SK-N-SH (cell line): ENCODE measurements at regions not wholly inside any gene's neighbourhood (a gene's known extent, or its start where the extent isn't known, plus 50 kb on each side); places are given as distances from the start of the nearest gene placed in this dataset.

ENCODE experiments used
- CTCF ChIA-PET: fragments of 300-600, 350-600 bp; formaldehyde crosslinking; extraction: SDS; loops from one replicate; lab custom pipeline; 2021; lab: Yijun Ruan, JAX
- POLR2A ChIA-PET: fragments of 350-600 bp; sonication (Branson Sonifier 250); formaldehyde crosslinking; extraction: SDS; loops from one replicate; lab custom pipeline; 2020; ENCODE audit warnings: antibody characterized with exemption, inconsistent platforms; lab: Yijun Ruan, JAX
- DNase-seq: peaks from one replicate; pipeline ENCODE4 v3.0.0; 2012
- H2AFZ ChIP-seq: fragments of 200-600 bp; sonication (generic); 2 replicates; pipeline ENCODE4 v1.8.1; 2016; ENCODE audit warnings: antibody characterized with exemption, mild to moderate bottlenecking, low read depth
- H3F3A ChIP-seq: fragments of 200-600 bp; sonication (generic); replicated peaks from 2 replicates; pipeline ENCODE3; 2016; ENCODE audit warnings: antibody characterized with exemption, mild to moderate bottlenecking; ENCODE audit not compliant: insufficient read depth
- H3K27ac ChIP-seq, 2 experiments: fragments of 200-500 bp in 1 of 2; fragments of 200-600 bp in 1 of 2; sonication (Bioruptor generic) in 1 of 2; sonication (generic), shearing (Covaris generic) in 1 of 2; 2 replicates each; pipeline versions ENCODE4 v1.5.1 to v1.6.1; 2014 to 2016; ENCODE audit warnings: low read depth in 2 of 2, inconsistent platforms in 1 of 2, low read length in 1 of 2, mild to moderate bottlenecking in 1 of 2, mixed read lengths in 1 of 2
- H3K27me3 ChIP-seq: fragments of 200-600 bp; sonication (generic), shearing (Covaris generic); 2 replicates; pipeline ENCODE4 v1.6.1; 2016; ENCODE audit warnings: mixed run types; ENCODE audit not compliant: insufficient read depth
- H3K36me3 ChIP-seq, 2 experiments: fragments of 200-500 bp in 1 of 2; fragments of 200-600 bp in 1 of 2; sonication (Bioruptor generic) in 1 of 2; sonication (generic) in 1 of 2; replicated peaks in 1 of 2; 2 replicates each; pipeline versions ENCODE3 to v1.5.1; 2014 to 2016; ENCODE audit warnings: low read length in 1 of 2, mild to moderate bottlenecking in 1 of 2; ENCODE audit not compliant: insufficient read depth in 2 of 2, control insufficient read depth in 1 of 2
- H3K4me1 ChIP-seq, 2 experiments: fragments of 200-500 bp in 1 of 2; fragments of 200-600 bp in 1 of 2; sonication (Bioruptor generic) in 1 of 2; sonication (generic), shearing (Covaris generic) in 1 of 2; 2 replicates each; pipeline versions ENCODE4 v1.5.1 to v1.6.1; 2014 to 2016; ENCODE audit warnings: low read depth in 1 of 2, low read length in 1 of 2, mixed run types in 1 of 2; ENCODE audit not compliant: insufficient read depth in 2 of 2, control insufficient read depth in 1 of 2
- H3K4me2 ChIP-seq: fragments of 200-600 bp; sonication (generic), shearing (Covaris generic); 2 replicates; pipeline ENCODE4 v1.6.1; 2017; ENCODE audit warnings: mixed run types
- H3K4me3 ChIP-seq, 2 experiments: fragments of 200-500 bp in 1 of 2; fragments of 200-600 bp in 1 of 2; sonication (Bioruptor generic) in 1 of 2; sonication (generic), shearing (Covaris generic) in 1 of 2; 2 replicates each; pipeline versions ENCODE4 v1.5.1 to v1.8.1; 2014 to 2016; ENCODE audit warnings: low read depth in 2 of 2, inconsistent platforms in 1 of 2, low read length in 1 of 2, mild to moderate bottlenecking in 1 of 2, mixed read lengths in 1 of 2, moderate library complexity in 1 of 2
- H3K79me2 ChIP-seq: fragments of 200-600 bp; sonication (generic); 2 replicates; pipeline ENCODE4 v1.8.1; 2017; ENCODE audit warnings: mild to moderate bottlenecking; ENCODE audit not compliant: insufficient read depth
- H3K9ac ChIP-seq: fragments of 200-600 bp; sonication (generic); 2 replicates; pipeline ENCODE4 v1.6.1; 2017; ENCODE audit warnings: mixed run types
- H3K9me2 ChIP-seq: fragments of 200-600 bp; sonication (generic); 2 replicates; pipeline ENCODE4 v1.6.1; 2017; ENCODE audit warnings: mixed run types
- H3K9me3 ChIP-seq: fragments of 200-600 bp; sonication (generic); 2 replicates; pipeline ENCODE4 v1.6.1; 2017; ENCODE audit warnings: mixed run types, mild to moderate bottlenecking, moderate library complexity
- H4K20me1 ChIP-seq: fragments of 200-600 bp; sonication (generic); 2 replicates; pipeline ENCODE4 v1.6.1; 2017; ENCODE audit warnings: mild to moderate bottlenecking, mixed run types; ENCODE audit not compliant: insufficient read depth
- EP300 ChIP-seq, 2 experiments: IDR thresholded peaks; 2 replicates each; pipeline versions ENCODE4 v1.4.0 to v1.6.1; 2012; ENCODE audit warnings: borderline replicate concordance in 1 of 2, low read depth in 1 of 2, low read length in 1 of 2
- EZH2phosphoT487 ChIP-seq: fragments of 200-600 bp; sonication (generic); IDR thresholded peaks from 2 replicates; pipeline ENCODE4 v1.6.1; 2017; ENCODE audit warnings: low read depth, mixed run types, mild to moderate bottlenecking, antibody characterized with exemption, moderate library complexity, borderline replicate concordance
- FOSL2 ChIP-seq: IDR thresholded peaks from 2 replicates; pipeline ENCODE4 v1.4.0; 2012; ENCODE audit warnings: low read depth, mild to moderate bottlenecking, moderate library complexity, borderline replicate concordance
- FOXM1 ChIP-seq: IDR thresholded peaks from 2 replicates; pipeline ENCODE4 v1.4.0; 2012; ENCODE audit warnings: low read depth, mild to moderate bottlenecking
- GABPA ChIP-seq: IDR thresholded peaks from 2 replicates; pipeline ENCODE4 v1.4.0; 2012; ENCODE audit warnings: low read depth, mild to moderate bottlenecking
- IRF3 ChIP-seq: fragments of 150-350 bp; IDR thresholded peaks from 2 replicates; pipeline ENCODE4 v1.6.1; 2016; ENCODE audit warnings: mild to moderate bottlenecking, low read depth, low read length
- MXI1 ChIP-seq: IDR thresholded peaks from 2 replicates; pipeline ENCODE4 v1.6.1; 2012; ENCODE audit warnings: mild to moderate bottlenecking, low read depth, low read length, improper control_type of control experiment
- NFIC ChIP-seq: IDR thresholded peaks from 2 replicates; pipeline ENCODE4 v1.4.0; 2012; ENCODE audit warnings: borderline replicate concordance
- NRF1 ChIP-seq: IDR thresholded peaks from 2 replicates; pipeline ENCODE4 v1.6.1; 2012; ENCODE audit warnings: low read depth, mild to moderate bottlenecking, low read length
- POLR2AphosphoS5 ChIP-seq: IDR thresholded peaks from 2 replicates; pipeline ENCODE4 v1.6.1; 2012; ENCODE audit warnings: low read depth, low read length
- RCOR1 ChIP-seq: fragments of 150-350 bp; IDR thresholded peaks from 2 replicates; pipeline ENCODE4 v1.6.1; 2017; ENCODE audit warnings: antibody characterized with exemption, low read length
- RFX5 ChIP-seq: IDR thresholded peaks from 2 replicates; pipeline ENCODE4 v1.6.1; 2012; ENCODE audit warnings: mild to moderate bottlenecking, improper control_type of control experiment, low read length
- SIN3A ChIP-seq: IDR thresholded peaks from 2 replicates; pipeline ENCODE4 v1.6.1; 2012; ENCODE audit warnings: low read depth, mild to moderate bottlenecking, low read length, moderate library complexity, borderline replicate concordance
- SMC3 ChIP-seq: IDR thresholded peaks from 2 replicates; pipeline ENCODE4 v1.6.1; 2012; ENCODE audit warnings: low read depth, low read length, improper control_type of control experiment
- TAF1 ChIP-seq: IDR thresholded peaks from 2 replicates; pipeline ENCODE4 v1.6.1; 2012; ENCODE audit warnings: low read depth, mild to moderate bottlenecking, low read length, moderate library complexity, borderline replicate concordance
- TEAD4 ChIP-seq: IDR thresholded peaks from 2 replicates; pipeline ENCODE4 v1.4.0; 2012; ENCODE audit warnings: mild to moderate bottlenecking, borderline replicate concordance; ENCODE audit not compliant: insufficient read depth
- USF1 ChIP-seq: IDR thresholded peaks from 2 replicates; pipeline ENCODE4 v1.4.0; 2012; ENCODE audit warnings: low read depth, borderline replicate concordance
- USF2 ChIP-seq: fragments of 150-350 bp; IDR thresholded peaks from 2 replicates; pipeline ENCODE4 v1.6.1; 2017; ENCODE audit warnings: antibody characterized with exemption, low read length, low read depth, borderline replicate concordance
- YY1 ChIP-seq: IDR thresholded peaks from 2 replicates; pipeline ENCODE4 v1.4.0; 2012; ENCODE audit warnings: low read depth, mild to moderate bottlenecking
- ZBTB33 ChIP-seq: IDR thresholded peaks from 2 replicates; pipeline ENCODE4 v1.4.0; 2012; ENCODE audit warnings: low read depth, borderline replicate concordance
- WGBS: methylation state at CpG from one replicate; pipeline ENCODE4 v1.1.6; 2017; ENCODE audit warnings: low lambda C conversion rate; 5-methylcytosine and 5-hydroxymethylcytosine counted together

GRCh38 chr5:157914151-157914788 lies 55.3 kb upstream of the CLINT1 start (continued):
- TF ChIP-seq TEAD4 (no peak), RFX5 (no peak), GABPA (no peak), USF2 (no peak), SIN3A (no peak), FOXM1 (no peak), EZH2phosphoT487 (no peak)

- Histone ChIP-seq H3K4me1 (peaks cover 0 to 15% of the 10 kb centered on the region in 2 experiments; a peak in 2 of 4 replicates), H3K27ac (no peak overlapping the region), H3K36me3 (no peaks in the 10 kb centered on the region), H3K9me2 (no peaks in the 10 kb centered on the region), H3F3A (no peaks in the 10 kb centered on the region), H3K79me2 (no peaks in the 10 kb centered on the region), H3K9ac (no peak overlapping the region), H4K20me1 (no peaks in the 10 kb centered on the region), H3K9me3 (no peaks in the 10 kb centered on the region), H3K4me2 (no peak overlapping the region), H2AFZ (no peak overlapping the region), H3K4me3 (no peak overlapping the region), H3K27me3 (no peaks in the 10 kb centered on the region)
- ChIA-PET POLR2A (no interaction called here), CTCF (interaction anchor here (1.2 to 4.0 kb wide), 2 partner anchors 12 to 58 kb away, joined by 3 to 32 read pairs; no protein-coding TSS in a partner anchor)
- no peak for DNase-seq
- WGBS, result 63% methylated on average over 2 of the region's 2 CpGs
- no peak for TF ChIP-seq RFX5
- no peak for TF ChIP-seq EP300 (IDR thresholded peaks at IDR 0.05; ENCODE audit: borderline replicate concordance in 1 of 2, low read depth in 1 of 2, low read length in 1 of 2)
- no peak for TF ChIP-seq POLR2AphosphoS5
- TF ChIP-seq NFIC, result no peak
- TF ChIP-seq TAF1, result no peak
- TF ChIP-seq RCOR1, result no peak
- no peak for TF ChIP-seq GABPA
- no peak for TF ChIP-seq YY1
- TF ChIP-seq ZBTB33, result no peak
- TF ChIP-seq SMC3, result no peak
- no peak for TF ChIP-seq SIN3A
- no peak for TF ChIP-seq MXI1
- TF ChIP-seq USF1, result no peak
- no peak for TF ChIP-seq NRF1
- no peak for TF ChIP-seq IRF3
- no peak for TF ChIP-seq FOSL2
Measured at GRCh38 chr5:157913575-157913974, 54.6 kb upstream of the CLINT1 start.
